Stimulated activated CD4-positive, alpha-beta T cell treated with anti-CD3 and anti-CD28 coated beads, Interleukin-2, amount 100 ng/mL, for 4 hours (primary cell): ENCODE measurements at regions not wholly inside any gene's neighbourhood (a gene's known extent, or its start where the extent isn't known, plus 50 kb on each side); places are given as distances from the start of the nearest gene placed in this dataset.

Source experiments
- DNase-seq: peaks from one replicate; pipeline ENCODE4 v3.0.0-alpha.2; 2020; ENCODE audit warnings: low read depth

DNA sequence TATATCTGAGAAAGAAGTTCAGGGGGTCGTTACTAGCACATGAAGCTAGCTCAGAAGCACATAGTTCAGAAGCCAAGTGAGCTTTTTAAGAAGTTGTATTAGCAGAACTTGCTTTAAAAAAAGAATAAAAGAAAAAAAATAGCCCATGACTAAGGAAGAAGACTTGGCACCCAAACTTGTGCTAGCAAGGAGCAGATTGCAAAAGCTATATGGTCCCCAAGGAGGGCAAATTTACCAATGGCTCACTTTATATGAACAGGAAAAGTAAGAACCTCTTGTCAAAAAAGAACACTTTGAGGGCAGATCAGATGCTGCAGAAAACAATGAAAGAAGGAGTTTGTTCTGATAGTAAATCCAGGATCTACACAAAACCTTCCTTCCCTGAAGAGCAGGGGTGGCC lies 486.5 kb upstream of the ACVR2A start:
- DNase-seq = no peak

- DNase-seq = no peak
Observed at GRCh38 chr2:147356157-147356556, 488.7 kb upstream of the ACVR2A start.

GRCh38 chr2:147355706-147356105 lies 489.1 kb upstream of the ACVR2A start:
- DNase-seq = no peak

DNA sequence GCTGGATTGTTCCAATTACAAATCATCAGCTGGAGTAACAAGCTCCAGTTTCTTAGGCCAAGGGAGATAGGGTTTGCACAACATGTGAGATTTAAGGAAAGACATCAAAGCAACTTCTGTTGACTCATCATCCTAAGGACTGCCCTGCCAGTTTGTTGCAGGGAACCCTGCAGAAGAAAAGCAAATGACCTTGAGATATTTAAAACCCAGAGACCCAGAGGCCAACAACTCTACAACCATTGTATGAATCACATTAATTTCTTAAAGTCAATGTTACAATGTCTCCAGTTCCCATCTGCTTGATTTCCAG lies 491.8 kb upstream of the ACVR2A start:
- DNase-seq = no peak

DNA sequence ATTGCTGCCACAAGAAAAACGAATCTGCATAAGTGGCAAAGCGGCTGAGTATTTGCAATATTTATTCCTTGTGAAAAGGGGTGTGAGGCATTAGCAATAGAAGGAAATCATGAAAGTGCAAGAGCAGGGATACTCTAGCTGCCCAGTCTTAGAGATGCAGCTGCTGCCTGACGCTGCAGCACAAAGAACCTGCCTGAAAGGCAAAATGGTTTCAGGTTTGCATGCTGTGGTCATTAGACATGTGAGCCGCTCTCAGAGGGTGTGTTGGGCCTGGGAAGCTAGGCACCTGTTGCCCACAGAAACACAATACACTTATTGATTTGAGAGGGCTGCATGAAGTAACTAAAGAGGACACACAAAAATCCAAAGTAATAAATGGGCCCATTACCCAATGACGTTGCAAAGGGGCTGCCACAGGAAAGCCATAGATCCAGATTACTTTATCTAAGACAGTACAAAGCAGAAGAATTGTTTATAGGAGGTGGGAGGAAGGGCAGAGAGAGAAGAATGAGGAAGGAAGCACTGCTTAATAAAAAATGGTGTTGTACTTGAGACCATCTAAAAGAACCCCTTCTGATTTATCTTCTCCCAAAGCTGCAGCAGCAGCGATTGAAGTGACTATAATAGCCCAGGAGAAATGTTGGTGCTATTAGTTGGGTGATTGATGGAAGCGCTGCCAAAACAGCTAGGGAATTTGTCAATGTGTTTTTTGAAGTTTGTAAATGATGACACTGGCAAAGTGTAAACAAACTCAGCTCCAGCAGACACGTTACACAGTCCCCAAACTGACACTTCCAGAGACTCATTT lies 492.4 kb upstream of the ACVR2A start:
- DNase-seq = no peak

- DNase-seq = no peak
Observed at GRCh38 chr2:147351784-147352183, 493.0 kb upstream of the ACVR2A start.

- no peak for DNase-seq
Observed at GRCh38 chr2:147348931-147349555, 495.8 kb upstream of the ACVR2A start.

GRCh38 chr2:147346142-147346541 lies 498.7 kb upstream of the ACVR2A start:
- DNase-seq = no peak

DNA sequence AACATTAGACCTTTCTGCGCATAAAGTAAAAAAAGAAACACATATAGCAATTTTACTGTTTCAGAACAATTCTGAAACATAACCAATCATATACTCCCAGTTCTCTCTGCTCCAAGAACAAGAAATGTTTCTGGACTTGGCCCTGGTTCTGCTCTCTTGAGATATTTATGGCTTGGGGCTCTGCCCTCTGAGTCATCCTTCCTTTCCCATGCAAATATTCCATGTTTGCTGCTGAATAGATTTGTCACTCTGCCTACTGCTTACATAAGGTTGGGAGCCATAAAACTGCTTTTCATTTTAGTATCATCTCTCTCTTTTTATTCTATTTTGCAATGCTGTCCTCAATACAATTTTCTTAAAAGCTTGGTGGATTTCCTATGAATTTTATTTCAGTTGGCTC lies 499.6 kb upstream of the ACVR2A start:
- DNase-seq = no peak

- no peak for DNase-seq
Observed at GRCh38 chr2:147342329-147342728, 502.5 kb upstream of the ACVR2A start.

DNA sequence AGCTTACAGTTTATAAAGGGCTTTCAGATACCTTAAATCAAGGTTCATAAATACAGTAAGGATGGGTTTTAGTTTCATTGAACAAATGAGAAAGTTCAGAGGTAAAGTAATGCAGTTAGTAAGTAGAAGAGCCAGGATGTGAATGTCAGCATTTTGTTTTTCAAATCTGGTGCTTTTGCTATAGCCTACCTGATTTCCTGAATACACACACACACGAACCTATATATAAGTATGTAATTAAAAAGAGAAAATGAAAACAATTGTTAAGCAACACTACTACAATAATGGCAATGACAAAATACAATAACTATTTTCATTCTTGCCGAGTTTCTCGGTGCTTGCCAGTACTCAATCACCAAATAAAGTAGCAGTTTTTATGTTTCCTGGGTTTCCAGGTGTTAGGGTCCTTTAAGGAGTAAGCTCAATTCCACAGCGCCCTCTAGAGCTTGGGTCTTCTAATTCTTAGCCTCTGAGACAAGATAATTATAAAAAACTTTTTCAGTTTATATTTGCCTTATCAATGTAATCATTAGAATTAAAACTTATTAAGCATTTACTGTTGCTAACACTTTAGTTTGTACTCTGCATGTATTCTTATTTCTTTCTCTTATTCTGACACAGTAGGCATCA lies 512.9 kb upstream of the ACVR2A start:
- DNase-seq = peak; percentile 34

- no peak for DNase-seq
Observed at GRCh38 chr2:147330925-147331324, 513.9 kb upstream of the ACVR2A start.

DNA sequence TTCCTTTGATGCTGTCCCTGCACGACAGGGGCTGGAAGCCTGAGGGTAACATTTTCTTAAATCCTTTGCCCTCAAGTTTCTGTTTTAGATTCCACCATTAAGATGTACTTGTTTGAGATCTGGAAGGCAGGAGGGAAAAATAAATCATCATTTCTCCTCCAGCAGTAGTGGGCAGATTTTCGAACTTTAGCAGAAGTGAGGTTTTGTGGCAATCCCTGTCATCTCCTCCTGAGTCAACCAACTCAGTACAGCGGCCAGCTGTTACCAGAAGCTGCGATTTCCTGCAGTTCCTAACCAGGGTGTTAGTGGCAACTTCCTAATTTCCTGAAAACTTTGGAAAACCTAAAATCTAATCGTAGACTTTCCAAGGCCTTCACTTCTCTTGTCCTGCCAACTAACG lies 517.2 kb upstream of the ACVR2A start:
- peak; percentile 14 for DNase-seq

DNA sequence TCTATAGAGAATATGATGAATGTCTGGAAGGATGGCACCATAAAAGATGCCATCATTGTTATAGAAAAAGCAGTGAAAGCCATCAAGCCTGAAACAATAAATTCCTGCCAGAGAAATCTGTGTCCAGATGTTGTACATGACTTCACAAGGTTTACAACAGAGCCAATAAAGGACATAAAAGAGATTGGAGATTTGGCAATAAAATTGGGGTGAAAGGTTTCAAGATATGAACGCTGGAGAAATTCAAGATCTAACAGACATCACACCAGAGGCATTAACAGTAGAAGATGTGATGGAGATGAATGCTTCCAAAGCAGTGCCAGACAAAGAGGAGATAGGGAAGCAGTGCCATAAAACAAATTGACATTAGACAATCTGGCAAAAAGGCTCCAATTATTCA lies 518.8 kb upstream of the ACVR2A start:
- no peak for DNase-seq

DNA sequence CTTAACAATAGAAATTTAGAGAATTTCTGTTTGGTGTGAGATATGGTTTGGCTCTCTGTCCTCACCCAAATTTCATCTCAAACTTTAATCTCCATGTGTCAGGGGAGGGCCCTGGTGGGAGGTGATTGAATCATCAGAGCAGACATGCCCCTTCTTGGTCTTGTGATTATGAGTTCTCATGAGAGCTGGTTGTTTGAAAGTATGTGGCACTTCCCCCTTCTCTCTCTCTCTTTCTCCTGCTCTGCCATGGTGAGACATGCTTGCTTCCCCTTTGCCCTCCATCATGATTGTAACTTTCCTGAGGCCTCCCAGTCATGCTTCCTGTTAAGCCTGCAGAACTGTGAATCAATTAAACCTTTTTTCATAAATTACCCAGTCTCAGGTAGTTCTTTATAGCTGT lies 524.7 kb upstream of the ACVR2A start:
- DNase-seq = no peak

DNA sequence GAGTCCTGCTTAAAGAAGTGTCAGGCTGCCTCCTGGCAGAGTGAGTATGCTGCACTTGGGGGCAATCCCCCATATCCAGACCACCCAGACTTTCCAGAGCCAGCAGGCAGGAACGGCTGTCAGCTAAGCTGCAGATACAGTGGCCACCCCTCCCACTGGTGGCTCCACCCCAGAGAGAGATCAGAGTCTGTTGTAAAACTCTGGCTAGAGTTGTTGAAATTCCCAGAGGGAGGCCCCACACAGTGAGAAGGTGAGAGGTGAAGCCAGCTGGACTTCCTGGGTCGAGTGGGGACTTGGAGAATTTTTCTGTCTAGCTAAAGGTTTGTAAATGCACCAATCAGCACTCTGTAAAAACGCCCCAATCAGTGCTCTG lies 533.8 kb upstream of the ACVR2A start:
- no peak for DNase-seq

- no peak for DNase-seq
Observed at GRCh38 chr2:147310335-147311057, 534.3 kb upstream of the ACVR2A start.

- DNase-seq = peak; percentile 33
Observed at GRCh38 chr2:147297820-147298219, 547.0 kb upstream of the ACVR2A start.

GRCh38 chr2:147294825-147295392 lies 549.9 kb upstream of the ACVR2A start:
- DNase-seq = no peak

GRCh38 chr2:147293991-147294824 lies 550.6 kb upstream of the ACVR2A start:
- DNase-seq = no peak

DNA sequence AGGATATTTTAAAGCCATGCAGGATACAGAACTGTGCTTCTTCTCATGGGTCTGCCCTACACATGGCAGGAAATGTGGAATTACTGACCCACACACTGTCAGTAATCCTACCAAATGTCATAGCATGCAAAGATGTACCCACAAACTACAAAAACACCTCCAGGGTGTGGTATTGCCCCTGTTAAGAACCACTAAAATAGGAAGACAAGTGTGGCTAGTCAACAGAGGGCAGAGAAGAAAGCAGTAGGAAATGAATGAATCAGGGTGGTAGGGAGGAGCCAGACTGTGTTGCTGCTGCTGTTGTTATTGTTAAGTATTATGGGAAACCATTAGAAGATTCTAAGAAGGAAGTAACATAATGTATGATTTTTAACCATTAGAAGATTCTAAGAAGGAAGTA lies 556.7 kb upstream of the ACVR2A start:
- DNase-seq = peak; percentile 13

DNA sequence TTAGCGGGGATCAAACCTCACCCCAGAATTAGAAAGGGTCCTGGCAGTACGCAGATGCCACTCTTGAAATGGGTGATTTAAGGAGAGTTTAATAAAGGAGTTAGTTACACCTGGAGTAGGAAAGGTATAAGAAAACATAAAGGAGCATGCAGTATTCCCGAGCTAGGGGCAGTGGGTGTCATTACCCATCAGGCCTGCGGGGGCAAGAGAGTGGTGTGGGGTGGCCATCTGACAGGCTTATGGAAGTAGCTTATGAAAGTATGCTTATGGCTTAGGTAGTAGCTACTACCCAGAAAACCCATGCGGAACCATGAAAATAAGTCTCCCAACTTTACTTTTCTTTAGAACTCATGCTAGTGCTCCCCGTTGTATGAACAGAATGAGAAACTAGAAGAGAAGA lies 568.9 kb upstream of the ACVR2A start:
- DNase-seq = no peak
